CD4-positive, alpha-beta T cell (primary cell): ENCODE measurements at regions not wholly inside any gene's neighbourhood (a gene's known extent, or its start where the extent isn't known, plus 50 kb on each side); places are given as distances from the start of the nearest gene placed in this dataset.

Experiments used
- ATAC-seq: fragments of 200-7000 bp; cut with Tn5 transposase; one replicate; pipeline ENCODE4 v1.10.0; 2022; ENCODE audit warnings: mild to moderate bottlenecking; ENCODE audit not compliant: poor library complexity
- CTCF ChIA-PET: fragments of 350-600 bp; sonication (Branson Sonifier 250); formaldehyde crosslinking; loops from one replicate; lab custom pipeline; 2021; ENCODE audit warnings: antibody characterized with exemption, inconsistent platforms; lab: Charles Lee
- POLR2A ChIA-PET: fragments of 350-600 bp; sonication (Branson Sonifier 250); formaldehyde crosslinking; loops from one replicate; lab custom pipeline; 2021; ENCODE audit warnings: antibody characterized with exemption, inconsistent platforms; lab: Charles Lee
- DNase-seq, 14 experiments: peaks; one replicate each; pipeline ENCODE4 v3.0.0-alpha.2; 2013 to 2020; ENCODE audit warnings: mixed read lengths in 2 of 14
- H3K27ac ChIP-seq, 2 donors: one replicate each; pipeline versions ENCODE4 v1.5.1 to v1.7.0; 2013; ENCODE audit warnings: low read length in 2 of 2, low read depth in 1 of 2, mild to moderate bottlenecking in 1 of 2
- H3K27me3 ChIP-seq, 2 experiments: 1 replicate in 1 of 2; 2 replicates in 1 of 2; pipeline versions ENCODE4 v1.6.1 to v1.7.0; 2013; ENCODE audit warnings: low read length in 2 of 2, control low read depth in 1 of 2, mild to moderate bottlenecking in 1 of 2, moderate library complexity in 1 of 2; ENCODE audit not compliant: insufficient read depth in 2 of 2, control insufficient read depth in 1 of 2
- H3K36me3 ChIP-seq: one replicate; pipeline ENCODE4 v1.6.1; 2013; ENCODE audit warnings: low read length, control low read depth; ENCODE audit not compliant: insufficient read depth
- H3K4me1 ChIP-seq: one replicate; pipeline ENCODE4 v1.6.1; 2013; ENCODE audit warnings: low read length, control low read depth; ENCODE audit not compliant: insufficient read depth
- H3K4me3 ChIP-seq: one replicate; pipeline ENCODE4 v1.5.1; 2013; ENCODE audit warnings: mild to moderate bottlenecking, low read length, moderate library complexity
- H3K9me3 ChIP-seq, 2 experiments: 1 replicate in 1 of 2; 2 replicates in 1 of 2; pipeline versions ENCODE4 v1.6.1 to v1.7.0; 2013; ENCODE audit warnings: low read length in 2 of 2, mild to moderate bottlenecking in 2 of 2, control low read depth in 1 of 2, moderate library complexity in 1 of 2; ENCODE audit not compliant: control insufficient read depth in 1 of 2, insufficient read depth in 1 of 2
- H3K27ac Mint-ChIP-seq: one replicate; pipeline ENCODE4 v1.8.0; 2020; ENCODE audit warnings: mixed read lengths
- H3K27me3 Mint-ChIP-seq: one replicate; pipeline ENCODE4 v1.8.0; 2021; ENCODE audit warnings: mixed read lengths
- H3K36me3 Mint-ChIP-seq: one replicate; pipeline ENCODE4 v1.8.0; 2021; ENCODE audit warnings: low read depth, mixed read lengths
- H3K4me1 Mint-ChIP-seq: one replicate; pipeline ENCODE4 v1.8.0; 2021; ENCODE audit warnings: low read depth, mixed read lengths
- H3K4me3 Mint-ChIP-seq: one replicate; pipeline ENCODE4 v1.8.0; 2020; ENCODE audit warnings: mild to moderate bottlenecking, mixed read lengths
- H3K9me3 Mint-ChIP-seq: one replicate; pipeline ENCODE4 v1.8.0; 2020; ENCODE audit warnings: mixed read lengths
- CTCF ChIP-seq: fragments of 200-600 bp; IDR thresholded peaks from one replicate; pipeline ENCODE4 v1.8.0; 2022; ENCODE audit warnings: antibody characterized with exemption, mild to moderate bottlenecking
- intact Hi-C, 2 experiments: fragments of 100-400 bp; cut with DNase I in 1 of 2; cut with micrococcal nuclease in 1 of 2; formaldehyde crosslinking; loops; one replicate each; pipeline versions ENCODE4 v1.15.1 to v1.9.0; 2023 to 2025; cut with DNase I, micrococcal nuclease

GRCh38 chr1:104235141-104235540 is 485.4 kb downstream of the AMY1C start:
- Histone ChIP-seq H3K27me3 (no peaks in the 10 kb centered on the region), H3K4me1 (no peaks in the 10 kb centered on the region), H3K36me3 (no peaks in the 10 kb centered on the region), H3K4me3 (no peak overlapping the region), H3K27ac (no peak overlapping the region), H3K9me3 (no peaks in the 10 kb centered on the region)
- intact Hi-C loops, result no loop called here
- ATAC-seq (no peak), DNase-seq (no peak)
- TF ChIP-seq CTCF, result no peak
- H3K27me3 Mint-ChIP-seq, result no peaks in the 10 kb centered on the region
- ChIA-PET POLR2A (no interaction called here), CTCF (no interaction called here)
- no peak overlapping the region for H3K4me3 Mint-ChIP-seq
- H3K9me3 Mint-ChIP-seq, result peaks cover 7% of the 10 kb centered on the region
- no peaks in the 10 kb centered on the region for H3K4me1 Mint-ChIP-seq
- H3K27ac Mint-ChIP-seq, result no peak overlapping the region
- no peaks in the 10 kb centered on the region for H3K36me3 Mint-ChIP-seq

- CTCF ChIA-PET, result no interaction called here
- Mint-ChIP-seq H3K9me3 (peaks cover 5% of the 10 kb centered on the region), H3K4me1 (no peaks in the 10 kb centered on the region), H3K27ac (no peak overlapping the region), H3K4me3 (no peak overlapping the region), H3K27me3 (no peaks in the 10 kb centered on the region), H3K36me3 (no peaks in the 10 kb centered on the region)
- TF ChIP-seq CTCF, result no peak
- DNase-seq, result no peak
- POLR2A ChIA-PET, result no interaction called here
- intact Hi-C loops, result no loop called here
- Histone ChIP-seq H3K9me3 (no peaks in the 10 kb centered on the region), H3K27me3 (no peaks in the 10 kb centered on the region), H3K27ac (no peak overlapping the region), H3K4me3 (no peak overlapping the region), H3K4me1 (no peaks in the 10 kb centered on the region), H3K36me3 (no peaks in the 10 kb centered on the region)
- ATAC-seq, result no peak
Measured at GRCh38 chr1:104238991-104239390, 489.3 kb downstream of the AMY1C start.

GRCh38 chr1:104248385-104248784 is 498.7 kb downstream of the AMY1C start:
- DNase-seq (no peak), ATAC-seq (no peak)
- no peaks in the 10 kb centered on the region for H3K27me3 ChIP-seq
- Mint-ChIP-seq H3K4me1 (no peaks in the 10 kb centered on the region), H3K4me3 (no peak overlapping the region), H3K36me3 (no peaks in the 10 kb centered on the region), H3K27me3 (no peaks in the 10 kb centered on the region), H3K9me3 (peaks cover 6% of the 10 kb centered on the region), H3K27ac (no peak overlapping the region)
- H3K9me3 ChIP-seq, result no peaks in the 10 kb centered on the region
- CTCF ChIA-PET, result no interaction called here
- no peak overlapping the region for H3K4me3 ChIP-seq
- intact Hi-C loops, result no loop called here
- no peak for TF ChIP-seq CTCF
- H3K4me1 ChIP-seq, result no peaks in the 10 kb centered on the region
- POLR2A ChIA-PET, result no interaction called here
- H3K27ac ChIP-seq, result no peak overlapping the region
- H3K36me3 ChIP-seq, result no peaks in the 10 kb centered on the region
